ENCODE measurements at regions not wholly inside any gene's neighbourhood (a gene's known extent, or its start where the extent isn't known, plus 50 kb on each side); places are given as distances from the start of the nearest gene placed in this dataset.

DNA sequence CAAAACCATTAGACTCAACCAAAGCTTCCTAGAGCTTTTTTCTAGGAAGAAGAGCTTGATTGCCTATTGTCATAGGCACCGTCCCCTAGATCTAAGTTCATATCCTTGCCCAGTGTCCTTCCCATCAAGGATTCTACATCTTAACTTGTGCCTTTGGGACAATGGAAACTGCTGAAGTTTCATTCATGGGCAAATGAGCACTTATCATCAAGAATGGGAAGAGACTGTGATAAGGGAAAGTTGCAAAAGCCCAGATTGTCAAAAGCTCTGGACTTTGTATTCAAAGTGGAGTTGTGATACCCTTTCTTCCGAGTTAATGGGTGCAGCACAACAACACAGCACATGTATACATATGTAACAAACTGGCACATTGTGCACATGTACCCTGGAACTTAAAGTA, 503.0 kb upstream of the KLHL29 start:
- TF ChIP-seq, protein P1, sequence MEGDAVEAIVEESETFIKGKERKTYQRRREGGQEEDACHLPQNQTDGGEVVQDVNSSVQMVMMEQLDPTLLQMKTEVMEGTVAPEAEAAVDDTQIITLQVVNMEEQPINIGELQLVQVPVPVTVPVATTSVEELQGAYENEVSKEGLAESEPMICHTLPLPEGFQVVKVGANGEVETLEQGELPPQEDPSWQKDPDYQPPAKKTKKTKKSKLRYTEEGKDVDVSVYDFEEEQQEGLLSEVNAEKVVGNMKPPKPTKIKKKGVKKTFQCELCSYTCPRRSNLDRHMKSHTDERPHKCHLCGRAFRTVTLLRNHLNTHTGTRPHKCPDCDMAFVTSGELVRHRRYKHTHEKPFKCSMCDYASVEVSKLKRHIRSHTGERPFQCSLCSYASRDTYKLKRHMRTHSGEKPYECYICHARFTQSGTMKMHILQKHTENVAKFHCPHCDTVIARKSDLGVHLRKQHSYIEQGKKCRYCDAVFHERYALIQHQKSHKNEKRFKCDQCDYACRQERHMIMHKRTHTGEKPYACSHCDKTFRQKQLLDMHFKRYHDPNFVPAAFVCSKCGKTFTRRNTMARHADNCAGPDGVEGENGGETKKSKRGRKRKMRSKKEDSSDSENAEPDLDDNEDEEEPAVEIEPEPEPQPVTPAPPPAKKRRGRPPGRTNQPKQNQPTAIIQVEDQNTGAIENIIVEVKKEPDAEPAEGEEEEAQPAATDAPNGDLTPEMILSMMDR (IDR thresholded peaks at IDR 0.05), result no peak
- TF ChIP-seq POLR2A (IDR thresholded peaks at IDR 0.05), result no peak

Measured in testis (tissue), 2 donors.